ENCODE measurements at regions not wholly inside any gene's neighbourhood (a gene's known extent, or its start where the extent isn't known, plus 50 kb on each side); places are given as distances from the start of the nearest gene placed in this dataset.

DNA sequence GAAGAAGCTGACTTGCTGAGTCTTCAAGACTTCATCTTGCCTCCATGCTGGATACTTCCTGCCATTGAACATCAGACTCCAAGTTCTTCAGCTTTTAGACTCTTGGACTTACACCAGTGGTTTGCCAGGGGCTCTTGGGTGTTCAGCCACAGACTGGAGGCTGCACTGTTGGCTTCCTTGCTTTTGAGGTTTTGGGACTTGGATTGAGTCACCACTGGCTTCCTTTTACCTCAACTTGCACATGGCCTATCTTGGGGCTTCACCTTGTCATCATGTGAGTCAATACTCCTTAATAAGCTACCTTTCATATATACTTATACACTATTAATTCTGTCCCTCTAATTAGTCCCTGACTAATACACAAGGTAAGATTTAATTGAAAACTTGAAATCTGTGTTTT is 361.7 kb upstream of the SEMA3C start:
- no peaks in the 10 kb centered on the region for H3K27me3 ChIP-seq
- H3K4me3 ChIP-seq, result no peak overlapping the region
- H3K36me3 ChIP-seq (replicated peaks in 1 of 2), result no peaks in the 10 kb centered on the region
- intact Hi-C loops (cut with DNase I), result no loop called here
- H3K9me3 ChIP-seq (replicated peaks in 1 of 3), result no peaks in the 10 kb centered on the region
- TF ChIP-seq POLR2A (IDR thresholded peaks at IDR 0.05), result no peak
- TF ChIP-seq, protein P1, sequence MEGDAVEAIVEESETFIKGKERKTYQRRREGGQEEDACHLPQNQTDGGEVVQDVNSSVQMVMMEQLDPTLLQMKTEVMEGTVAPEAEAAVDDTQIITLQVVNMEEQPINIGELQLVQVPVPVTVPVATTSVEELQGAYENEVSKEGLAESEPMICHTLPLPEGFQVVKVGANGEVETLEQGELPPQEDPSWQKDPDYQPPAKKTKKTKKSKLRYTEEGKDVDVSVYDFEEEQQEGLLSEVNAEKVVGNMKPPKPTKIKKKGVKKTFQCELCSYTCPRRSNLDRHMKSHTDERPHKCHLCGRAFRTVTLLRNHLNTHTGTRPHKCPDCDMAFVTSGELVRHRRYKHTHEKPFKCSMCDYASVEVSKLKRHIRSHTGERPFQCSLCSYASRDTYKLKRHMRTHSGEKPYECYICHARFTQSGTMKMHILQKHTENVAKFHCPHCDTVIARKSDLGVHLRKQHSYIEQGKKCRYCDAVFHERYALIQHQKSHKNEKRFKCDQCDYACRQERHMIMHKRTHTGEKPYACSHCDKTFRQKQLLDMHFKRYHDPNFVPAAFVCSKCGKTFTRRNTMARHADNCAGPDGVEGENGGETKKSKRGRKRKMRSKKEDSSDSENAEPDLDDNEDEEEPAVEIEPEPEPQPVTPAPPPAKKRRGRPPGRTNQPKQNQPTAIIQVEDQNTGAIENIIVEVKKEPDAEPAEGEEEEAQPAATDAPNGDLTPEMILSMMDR (IDR thresholded peaks at IDR 0.05), result no peak
- H3K4me1 ChIP-seq (replicated peaks in 1 of 2), result no peaks in the 10 kb centered on the region
- H3K27ac ChIP-seq, result no peak overlapping the region
- DNase-seq, result no peak

DNA sequence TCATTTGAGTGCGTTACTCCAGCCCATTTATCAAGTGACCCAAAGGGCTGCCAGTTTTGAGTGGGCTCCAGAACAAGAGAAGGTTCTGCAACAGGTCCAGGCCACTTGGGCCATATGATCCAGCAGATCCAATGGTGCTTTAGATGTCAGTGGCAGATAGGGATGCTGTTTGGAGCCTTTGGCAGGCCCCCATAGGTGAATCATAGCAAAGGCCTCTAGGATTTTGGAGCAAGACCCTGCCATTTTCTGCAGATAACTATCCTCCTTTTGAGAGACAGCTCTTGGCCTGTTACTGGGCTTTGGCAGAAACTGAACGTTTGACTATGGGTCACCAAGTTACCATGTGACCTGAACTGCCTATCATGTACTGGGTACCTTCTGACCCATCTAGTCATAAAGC is 358.8 kb upstream of the SEMA3C start:
- intact Hi-C loops (cut with DNase I), result no loop called here
- no peak for TF ChIP-seq POLR2A (IDR thresholded peaks at IDR 0.05)
- TF ChIP-seq, protein P1 (IDR thresholded peaks at IDR 0.05), result no peak
- Histone ChIP-seq H3K36me3 (replicated peaks in 1 of 2) (no peaks in the 10 kb centered on the region), H3K4me3 (no peak overlapping the region), H3K4me1 (replicated peaks in 1 of 2) (no peaks in the 10 kb centered on the region), H3K27ac (no peak overlapping the region), H3K27me3 (no peaks in the 10 kb centered on the region), H3K9me3 (replicated peaks in 1 of 3) (no peaks in the 10 kb centered on the region)
- no peak for DNase-seq
- WGBS, 4 donors, result 66 to 87% (median 77%) methylated on average over 1 to 2 of the region's 2 CpGs

DNA sequence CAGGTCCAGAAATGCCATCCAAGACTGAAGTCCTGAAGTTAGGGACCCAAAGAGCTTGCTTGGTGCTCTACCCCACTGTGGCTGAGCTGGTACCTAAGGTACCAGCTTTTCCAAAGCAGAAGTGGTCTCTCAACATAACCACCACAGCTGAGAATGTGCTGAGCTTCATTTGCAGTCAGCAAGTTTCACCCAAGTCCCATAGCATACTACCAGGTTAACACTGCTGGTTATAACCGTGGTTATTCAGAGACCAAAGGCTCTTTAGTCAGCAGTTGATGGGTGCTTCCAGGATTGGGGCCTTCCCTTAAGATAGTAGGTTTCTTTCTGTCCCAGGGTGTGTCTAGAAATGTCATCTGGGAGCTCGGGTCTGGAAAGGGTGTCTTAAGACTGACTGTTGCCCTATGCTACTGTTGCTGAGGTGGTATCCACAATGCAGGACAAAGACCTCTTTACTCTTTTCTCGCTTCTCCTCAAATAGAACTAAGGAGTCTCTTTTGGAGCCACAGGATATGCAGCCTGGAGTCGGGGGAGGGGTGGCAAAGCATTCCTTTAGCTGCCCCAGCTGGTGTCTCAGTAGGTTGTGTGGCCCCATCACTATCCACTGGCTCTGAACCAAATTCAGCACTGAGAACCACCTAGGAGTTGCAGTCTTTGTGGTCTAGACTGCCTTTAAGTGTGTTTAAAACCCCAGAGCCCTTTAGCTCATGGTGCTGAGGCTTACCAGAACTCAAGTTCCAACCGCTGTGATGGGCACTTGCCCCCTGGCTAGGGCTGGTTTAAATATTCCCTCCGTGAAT is 354.9 kb upstream of the SEMA3C start:
- no peaks in the 10 kb centered on the region for H3K36me3 ChIP-seq (replicated peaks in 1 of 2)
- no peaks in the 10 kb centered on the region for H3K9me3 ChIP-seq (replicated peaks in 1 of 3)
- intact Hi-C loops (cut with DNase I), result no loop called here
- WGBS, 4 donors, result 39 to 74% (median 60%) methylated on average over 4 to 6 of the region's 6 CpGs
- H3K27me3 ChIP-seq, result no peaks in the 10 kb centered on the region
- no peak overlapping the region for H3K27ac ChIP-seq
- H3K4me3 ChIP-seq, result no peak overlapping the region
- no peaks in the 10 kb centered on the region for H3K4me1 ChIP-seq (replicated peaks in 1 of 2)
- DNase-seq, result no peak
- TF ChIP-seq, protein P1 (IDR thresholded peaks at IDR 0.05), result no peak
- no peak for TF ChIP-seq POLR2A (IDR thresholded peaks at IDR 0.05)

DNA sequence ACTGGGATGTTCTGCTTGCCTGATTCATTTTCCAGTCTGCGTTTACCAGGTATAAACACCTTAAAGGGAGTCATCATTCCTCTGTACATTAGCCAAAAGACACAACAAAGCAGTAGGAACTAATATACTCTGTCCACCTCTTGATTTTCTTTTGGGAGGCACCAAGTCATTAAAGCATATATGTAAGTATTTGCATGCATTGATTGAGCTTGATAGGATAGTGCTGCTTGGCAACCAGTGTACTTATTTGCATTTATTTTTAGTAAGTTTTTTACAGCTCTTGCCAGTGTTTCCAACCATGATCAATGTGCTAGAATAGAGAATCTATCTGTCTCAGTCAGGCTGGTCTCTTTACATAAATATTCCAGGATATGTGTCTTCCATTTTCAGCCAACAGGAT is 353.3 kb upstream of the SEMA3C start:
- Histone ChIP-seq H3K4me3 (no peak overlapping the region), H3K27me3 (no peaks in the 10 kb centered on the region), H3K27ac (no peak overlapping the region), H3K4me1 (replicated peaks in 1 of 2) (no peaks in the 10 kb centered on the region), H3K9me3 (replicated peaks in 1 of 3) (no peaks in the 10 kb centered on the region), H3K36me3 (replicated peaks in 1 of 2) (no peaks in the 10 kb centered on the region)
- DNase-seq, result no peak
- 72 to 93% (median 80%) methylated on average over 1 of the region's 1 CpG for WGBS, 4 donors
- intact Hi-C loops (cut with DNase I), result no loop called here
- no peak for TF ChIP-seq POLR2A (IDR thresholded peaks at IDR 0.05)
- TF ChIP-seq, protein P1 (IDR thresholded peaks at IDR 0.05), result no peak

Data from adrenal gland (tissue), 9 donors.